ENCODE measurements at regions not wholly inside any gene's neighbourhood (a gene's known extent, or its start where the extent isn't known, plus 50 kb on each side); places are given as distances from the start of the nearest gene placed in this dataset. TPM values are rescaled to one million over a fixed set of nuclear protein-coding genes. Genes with fewer than 3 reads are reported as not detected.

DNA sequence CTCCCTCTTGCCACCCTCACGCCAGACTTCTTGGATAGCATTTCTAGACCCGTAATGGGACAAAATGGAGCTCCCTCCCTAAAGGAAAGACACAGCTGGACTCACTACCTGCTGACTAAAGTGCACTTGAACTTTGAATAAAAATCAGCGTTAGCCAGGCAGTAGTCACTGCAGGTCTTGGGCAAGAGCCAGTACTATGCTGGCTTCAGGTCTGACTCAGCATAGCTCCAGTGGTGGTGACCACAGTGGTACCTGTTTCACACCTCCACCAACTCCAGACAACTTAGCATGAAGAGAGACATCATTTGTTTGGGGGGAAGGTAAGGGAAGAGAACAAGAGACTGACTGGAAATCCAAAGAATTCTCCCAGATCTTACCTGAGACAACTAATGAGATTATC lies 906.8 kb downstream of the GRIK2 start:
- H3K27ac ChIP-seq (ENCODE audit: low read depth in 1 of 2, low read length in 2 of 2) = no peak overlapping the region
- H3K36me3 ChIP-seq (ENCODE audit: control insufficient read depth in 4 of 4, insufficient read depth in 3 of 4, low read depth in 1 of 4, low read length in 3 of 4) = no peaks in the 10 kb centered on the region
- 66% methylated on average over 3 of the region's 3 CpGs for WGBS
- TF ChIP-seq, protein P1, sequence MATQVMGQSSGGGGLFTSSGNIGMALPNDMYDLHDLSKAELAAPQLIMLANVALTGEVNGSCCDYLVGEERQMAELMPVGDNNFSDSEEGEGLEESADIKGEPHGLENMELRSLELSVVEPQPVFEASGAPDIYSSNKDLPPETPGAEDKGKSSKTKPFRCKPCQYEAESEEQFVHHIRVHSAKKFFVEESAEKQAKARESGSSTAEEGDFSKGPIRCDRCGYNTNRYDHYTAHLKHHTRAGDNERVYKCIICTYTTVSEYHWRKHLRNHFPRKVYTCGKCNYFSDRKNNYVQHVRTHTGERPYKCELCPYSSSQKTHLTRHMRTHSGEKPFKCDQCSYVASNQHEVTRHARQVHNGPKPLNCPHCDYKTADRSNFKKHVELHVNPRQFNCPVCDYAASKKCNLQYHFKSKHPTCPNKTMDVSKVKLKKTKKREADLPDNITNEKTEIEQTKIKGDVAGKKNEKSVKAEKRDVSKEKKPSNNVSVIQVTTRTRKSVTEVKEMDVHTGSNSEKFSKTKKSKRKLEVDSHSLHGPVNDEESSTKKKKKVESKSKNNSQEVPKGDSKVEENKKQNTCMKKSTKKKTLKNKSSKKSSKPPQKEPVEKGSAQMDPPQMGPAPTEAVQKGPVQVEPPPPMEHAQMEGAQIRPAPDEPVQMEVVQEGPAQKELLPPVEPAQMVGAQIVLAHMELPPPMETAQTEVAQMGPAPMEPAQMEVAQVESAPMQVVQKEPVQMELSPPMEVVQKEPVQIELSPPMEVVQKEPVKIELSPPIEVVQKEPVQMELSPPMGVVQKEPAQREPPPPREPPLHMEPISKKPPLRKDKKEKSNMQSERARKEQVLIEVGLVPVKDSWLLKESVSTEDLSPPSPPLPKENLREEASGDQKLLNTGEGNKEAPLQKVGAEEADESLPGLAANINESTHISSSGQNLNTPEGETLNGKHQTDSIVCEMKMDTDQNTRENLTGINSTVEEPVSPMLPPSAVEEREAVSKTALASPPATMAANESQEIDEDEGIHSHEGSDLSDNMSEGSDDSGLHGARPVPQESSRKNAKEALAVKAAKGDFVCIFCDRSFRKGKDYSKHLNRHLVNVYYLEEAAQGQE (IDR thresholded peaks at IDR 0.05) = no peak
- no peak for TF ChIP-seq FOXA2 (IDR thresholded peaks at IDR 0.05)
- no peak for TF ChIP-seq TAF1 (conservative IDR thresholded peaks at IDR 0.05)
- TF ChIP-seq JUND (IDR thresholded peaks at IDR 0.05) = no peak
- TF ChIP-seq HNF4G (IDR thresholded peaks at IDR 0.05) = no peak
- no peak for TF ChIP-seq NR2F2 (IDR thresholded peaks at IDR 0.05)
- TF ChIP-seq EGR1 (IDR thresholded peaks at IDR 0.05; ENCODE audit: low read depth in 2 of 2) = no peak
- no peak for TF ChIP-seq GABPA (IDR thresholded peaks at IDR 0.05 in 1 of 2, conservative IDR thresholded peaks at IDR 0.05 in 1 of 2)
- no peaks in the 10 kb centered on the region for H3K4me1 ChIP-seq (ENCODE audit: control insufficient read depth in 4 of 4, insufficient read depth in 4 of 4, low read length in 3 of 4)
- H3K4me3 ChIP-seq (ENCODE audit: low read depth in 1 of 3, low read length in 3 of 3) = no peak overlapping the region
- H3K9ac ChIP-seq (ENCODE audit: low read depth in 1 of 2, low read length in 2 of 2) = no peak overlapping the region
- no peak for DNase-seq (ENCODE audit: low spot score)
- no peaks in the 10 kb centered on the region for H3K27me3 ChIP-seq (ENCODE audit: control insufficient read depth in 4 of 4, insufficient read depth in 4 of 4, low read length in 3 of 4)
- H3K9me3 ChIP-seq (ENCODE audit: control insufficient read depth in 4 of 4, low read length in 3 of 4) = no peaks in the 10 kb centered on the region

DNA sequence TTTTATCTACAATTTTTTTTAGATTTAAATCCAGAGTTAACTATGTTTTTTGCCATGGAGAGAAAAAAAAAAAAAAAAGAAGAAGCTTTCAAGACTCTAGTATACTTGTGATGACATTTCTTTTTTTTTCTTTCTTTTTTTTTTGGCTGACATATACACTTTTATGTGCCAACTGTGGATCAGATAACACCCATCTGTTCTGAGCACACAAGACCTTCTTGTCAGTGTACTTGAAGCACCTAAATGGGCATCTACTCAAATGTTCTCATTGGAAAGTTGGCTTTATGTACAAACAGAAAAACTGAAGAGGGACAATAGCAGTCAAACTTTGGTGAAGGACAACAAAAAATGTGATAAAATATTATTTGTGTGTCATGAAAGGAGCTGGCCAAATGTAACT lies 904.5 kb downstream of the GRIK2 start:
- H3K27ac ChIP-seq (ENCODE audit: low read depth in 1 of 2, low read length in 2 of 2) = no peak overlapping the region
- no peak for DNase-seq (ENCODE audit: low spot score)
- H3K27me3 ChIP-seq (ENCODE audit: control insufficient read depth in 4 of 4, insufficient read depth in 4 of 4, low read length in 3 of 4) = no peaks in the 10 kb centered on the region
- no peak overlapping the region for H3K4me3 ChIP-seq (ENCODE audit: low read depth in 1 of 3, low read length in 3 of 3)
- no peaks in the 10 kb centered on the region for H3K4me1 ChIP-seq (ENCODE audit: control insufficient read depth in 4 of 4, insufficient read depth in 4 of 4, low read length in 3 of 4)
- H3K9me3 ChIP-seq (ENCODE audit: control insufficient read depth in 4 of 4, low read length in 3 of 4) = no peaks in the 10 kb centered on the region
- H3K36me3 ChIP-seq (ENCODE audit: control insufficient read depth in 4 of 4, insufficient read depth in 3 of 4, low read depth in 1 of 4, low read length in 3 of 4) = no peaks in the 10 kb centered on the region
- TF ChIP-seq JUND (IDR thresholded peaks at IDR 0.05) (no peak), EGR1 (IDR thresholded peaks at IDR 0.05; ENCODE audit: low read depth in 2 of 2) (no peak)
- no peak overlapping the region for H3K9ac ChIP-seq (ENCODE audit: low read depth in 1 of 2, low read length in 2 of 2)

Small RNA genes in the stretch of these regions (small RNA-seq; reads per million reads assigned to genes)
- gene RF00438 = not detected

All from liver (tissue), 8 donors.